HEK293 (cell line): ENCODE measurements at regions not wholly inside any gene's neighbourhood (a gene's known extent, or its start where the extent isn't known, plus 50 kb on each side); places are given as distances from the start of the nearest gene placed in this dataset.

ENCODE experiments used
- CTCF ChIA-PET: fragments of 350-600 bp; formaldehyde crosslinking; extraction: SDS; loops from one replicate; lab custom pipeline; 2021; ENCODE audit warnings: antibody characterized with exemption; lab: Yijun Ruan, JAX
- POLR2A ChIA-PET: fragments of 300-600 bp; formaldehyde crosslinking; extraction: SDS; loops from one replicate; lab custom pipeline; 2020; ENCODE audit warnings: antibody characterized with exemption, inconsistent platforms; lab: Yijun Ruan, JAX
- H3K27ac ChIP-seq: fragments of 200-500 bp; sonication (Bioruptor generic); 2 replicates; pipeline ENCODE4 v1.5.1; 2014; ENCODE audit warnings: low read depth, low read length, control low read depth, inconsistent platforms; ENCODE audit errors: extremely low read depth
- H3K36me3 ChIP-seq, 2 experiments: fragments of 200-500 bp in 1 of 2; sonication (Bioruptor generic) in 1 of 2; 1 replicate in 1 of 2; 2 replicates in 1 of 2; pipeline ENCODE4 v1.5.1; 2014 to 2017; ENCODE audit warnings: inconsistent platforms in 2 of 2, low read length in 2 of 2; ENCODE audit not compliant: control insufficient read depth in 2 of 2, insufficient read depth in 1 of 2
- H3K4me1 ChIP-seq: fragments of 200-500 bp; sonication (Bioruptor generic); 2 replicates; pipeline ENCODE4 v1.5.1; 2014; ENCODE audit warnings: mild to moderate bottlenecking, low read length, inconsistent platforms; ENCODE audit not compliant: control insufficient read depth, insufficient read depth
- H3K4me3 ChIP-seq: 2 replicates; pipeline ENCODE4 v1.5.1; 2011; ENCODE audit warnings: low read depth, mild to moderate bottlenecking, control low read depth, low read length, moderate library complexity
- H3K9me3 ChIP-seq: fragments of 200-500 bp; sonication (Bioruptor generic); 2 replicates; pipeline ENCODE4 v1.5.1; 2014; ENCODE audit warnings: low read depth, low read length, inconsistent platforms; ENCODE audit not compliant: control insufficient read depth, insufficient read depth
- SETDB1 ChIP-seq: IDR thresholded peaks from one replicate; pipeline ENCODE4 v1.6.1; 2017; ENCODE audit warnings: mild to moderate bottlenecking, low read length, moderate library complexity, mixed read lengths; ENCODE audit not compliant: insufficient read length
- SP7 ChIP-seq: fragments of 450-650 bp; formaldehyde crosslinking; IDR thresholded peaks from 2 replicates; pipeline ENCODE4 v1.5.1; 2016; ENCODE audit warnings: missing biosample characterization, missing genetic modification characterization
- ZBTB1 ChIP-seq: fragments of 450-650 bp; formaldehyde crosslinking; IDR thresholded peaks from 2 replicates; pipeline ENCODE4 v1.5.1; 2016; ENCODE audit warnings: missing biosample characterization, missing genetic modification characterization
- ZBTB8A ChIP-seq: fragments of 450-650 bp; formaldehyde crosslinking; IDR thresholded peaks from 2 replicates; pipeline ENCODE4 v1.5.1; 2016; ENCODE audit warnings: missing biosample characterization, missing genetic modification characterization
- ZFP37 ChIP-seq: fragments of 450-650 bp; formaldehyde crosslinking; IDR thresholded peaks from 2 replicates; pipeline ENCODE4 v1.5.1; 2016; ENCODE audit warnings: missing biosample characterization, missing genetic modification characterization
- ZNF23 ChIP-seq: fragments of 450-650 bp; formaldehyde crosslinking; IDR thresholded peaks from 2 replicates; pipeline ENCODE4 v1.5.1; 2016; ENCODE audit warnings: missing biosample characterization, missing genetic modification characterization, borderline replicate concordance
- ZNF266 ChIP-seq: fragments of 450-650 bp; formaldehyde crosslinking; IDR thresholded peaks from 2 replicates; pipeline ENCODE4 v1.5.1; 2016; ENCODE audit warnings: missing biosample characterization, missing genetic modification characterization, low read depth
- ZNF37A ChIP-seq: fragments of 450-650 bp; IDR thresholded peaks from 2 replicates; pipeline ENCODE4 v1.5.1; 2018; ENCODE audit warnings: missing biosample characterization, missing genetic modification characterization
- ZNF391 ChIP-seq: fragments of 450-650 bp; formaldehyde crosslinking; IDR thresholded peaks from 2 replicates; pipeline ENCODE4 v1.5.1; 2016; ENCODE audit warnings: low read depth, missing biosample characterization, missing genetic modification characterization, borderline replicate concordance
- ZNF404 ChIP-seq: fragments of 450-650 bp; formaldehyde crosslinking; IDR thresholded peaks from 2 replicates; pipeline ENCODE4 v1.5.1; 2017; ENCODE audit warnings: missing biosample characterization, missing genetic modification characterization
- ZNF548 ChIP-seq: fragments of 450-650 bp; formaldehyde crosslinking; IDR thresholded peaks from 2 replicates; pipeline ENCODE4 v1.5.1; 2016; ENCODE audit warnings: missing biosample characterization, missing genetic modification characterization
- ZNF555 ChIP-seq: fragments of 450-650 bp; formaldehyde crosslinking; conservative IDR thresholded peaks from 2 replicates; pipeline ENCODE4 v1.5.1; 2017; ENCODE audit warnings: missing biosample characterization, mild to moderate bottlenecking, missing genetic modification characterization, inconsistent platforms
- ZNF561 ChIP-seq: fragments of 450-650 bp; IDR thresholded peaks from 2 replicates; pipeline ENCODE4 v1.5.1; 2018; ENCODE audit warnings: missing biosample characterization, missing genetic modification characterization, borderline replicate concordance
- ZNF660 ChIP-seq: fragments of 450-650 bp; IDR thresholded peaks from 2 replicates; pipeline ENCODE4 v1.5.1; 2018; ENCODE audit warnings: missing biosample characterization, mild to moderate bottlenecking, missing genetic modification characterization
- TF ChIP-seq, protein P1 (sequence below): fragments of 450-650 bp; formaldehyde crosslinking; IDR thresholded peaks from 2 replicates; pipeline ENCODE4 v1.5.1; 2016; ENCODE audit warnings: missing biosample characterization, missing genetic modification characterization
- TF ChIP-seq, protein P2 (sequence below): fragments of 450-650 bp; formaldehyde crosslinking; IDR thresholded peaks from 2 replicates; pipeline ENCODE4 v1.5.1; 2016; ENCODE audit warnings: missing biosample characterization, missing genetic modification characterization
- TF ChIP-seq, protein P3 (sequence below): fragments of 450-650 bp; formaldehyde crosslinking; IDR thresholded peaks from 2 replicates; pipeline ENCODE4 v1.5.1; 2016; ENCODE audit warnings: missing biosample characterization, missing genetic modification characterization
- TF ChIP-seq, protein P4 (sequence below): fragments of 450-650 bp; formaldehyde crosslinking; IDR thresholded peaks from 2 replicates; pipeline ENCODE4 v1.5.1; 2016; ENCODE audit warnings: missing biosample characterization, missing genetic modification characterization
- TF ChIP-seq, protein P5 (sequence below): fragments of 450-650 bp; formaldehyde crosslinking; IDR thresholded peaks from 2 replicates; pipeline ENCODE4 v1.5.1; 2016; ENCODE audit warnings: missing biosample characterization, missing genetic modification characterization

DNA sequence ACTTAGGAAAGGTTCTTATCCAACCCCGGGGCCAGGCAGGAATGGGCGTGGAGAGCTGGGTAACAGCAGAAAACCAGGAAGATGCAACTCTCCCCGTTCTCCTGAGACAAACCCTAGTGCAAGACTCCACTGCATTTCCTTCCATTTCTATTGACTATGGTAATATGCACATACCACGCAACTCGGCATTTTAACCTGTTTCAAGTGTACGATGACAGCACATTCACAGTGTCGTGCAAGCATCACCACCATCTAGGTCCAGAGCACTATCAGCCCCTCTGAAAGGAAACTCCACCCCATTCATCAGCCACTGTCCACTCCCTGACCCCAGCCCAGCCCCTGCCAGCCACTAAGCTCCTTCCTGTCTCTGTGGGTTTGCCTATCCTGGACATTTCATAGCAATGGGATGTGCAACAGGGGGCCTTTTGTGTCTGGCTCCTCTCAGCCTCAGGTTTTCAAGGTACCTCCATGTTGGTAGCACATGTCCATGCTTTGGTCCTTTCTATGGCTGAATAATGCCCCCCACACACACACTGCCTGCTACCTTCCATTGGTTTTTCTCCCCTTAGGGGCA lies 441.9 kb downstream of the SOX9 start:
- TF ChIP-seq SETDB1 (no peak), ZBTB1 (tag by site-specific recombination) (no peak), ZNF37A (tag by site-specific recombination) (no peak)
- TF ChIP-seq, protein P1, sequence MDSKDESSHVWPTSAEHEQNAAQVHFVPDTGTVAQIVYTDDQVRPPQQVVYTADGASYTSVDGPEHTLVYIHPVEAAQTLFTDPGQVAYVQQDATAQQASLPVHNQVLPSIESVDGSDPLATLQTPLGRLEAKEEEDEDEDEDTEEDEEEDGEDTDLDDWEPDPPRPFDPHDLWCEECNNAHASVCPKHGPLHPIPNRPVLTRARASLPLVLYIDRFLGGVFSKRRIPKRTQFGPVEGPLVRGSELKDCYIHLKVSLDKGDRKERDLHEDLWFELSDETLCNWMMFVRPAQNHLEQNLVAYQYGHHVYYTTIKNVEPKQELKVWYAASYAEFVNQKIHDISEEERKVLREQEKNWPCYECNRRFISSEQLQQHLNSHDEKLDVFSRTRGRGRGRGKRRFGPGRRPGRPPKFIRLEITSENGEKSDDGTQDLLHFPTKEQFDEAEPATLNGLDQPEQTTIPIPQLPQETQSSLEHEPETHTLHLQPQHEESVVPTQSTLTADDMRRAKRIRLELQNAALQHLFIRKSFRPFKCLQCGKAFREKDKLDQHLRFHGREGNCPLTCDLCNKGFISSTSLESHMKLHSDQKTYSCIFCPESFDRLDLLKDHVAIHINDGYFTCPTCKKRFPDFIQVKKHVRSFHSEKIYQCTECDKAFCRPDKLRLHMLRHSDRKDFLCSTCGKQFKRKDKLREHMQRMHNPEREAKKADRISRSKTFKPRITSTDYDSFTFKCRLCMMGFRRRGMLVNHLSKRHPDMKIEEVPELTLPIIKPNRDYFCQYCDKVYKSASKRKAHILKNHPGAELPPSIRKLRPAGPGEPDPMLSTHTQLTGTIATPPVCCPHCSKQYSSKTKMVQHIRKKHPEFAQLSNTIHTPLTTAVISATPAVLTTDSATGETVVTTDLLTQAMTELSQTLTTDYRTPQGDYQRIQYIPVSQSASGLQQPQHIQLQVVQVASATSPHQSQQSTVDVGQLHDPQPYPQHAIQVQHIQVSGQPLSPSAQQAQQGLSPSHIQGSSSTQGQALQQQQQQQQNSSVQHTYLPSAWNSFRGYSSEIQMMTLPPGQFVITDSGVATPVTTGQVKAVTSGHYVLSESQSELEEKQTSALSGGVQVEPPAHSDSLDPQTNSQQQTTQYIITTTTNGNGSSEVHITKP (tag by site-specific recombination): no peak
- TF ChIP-seq, protein P2, sequence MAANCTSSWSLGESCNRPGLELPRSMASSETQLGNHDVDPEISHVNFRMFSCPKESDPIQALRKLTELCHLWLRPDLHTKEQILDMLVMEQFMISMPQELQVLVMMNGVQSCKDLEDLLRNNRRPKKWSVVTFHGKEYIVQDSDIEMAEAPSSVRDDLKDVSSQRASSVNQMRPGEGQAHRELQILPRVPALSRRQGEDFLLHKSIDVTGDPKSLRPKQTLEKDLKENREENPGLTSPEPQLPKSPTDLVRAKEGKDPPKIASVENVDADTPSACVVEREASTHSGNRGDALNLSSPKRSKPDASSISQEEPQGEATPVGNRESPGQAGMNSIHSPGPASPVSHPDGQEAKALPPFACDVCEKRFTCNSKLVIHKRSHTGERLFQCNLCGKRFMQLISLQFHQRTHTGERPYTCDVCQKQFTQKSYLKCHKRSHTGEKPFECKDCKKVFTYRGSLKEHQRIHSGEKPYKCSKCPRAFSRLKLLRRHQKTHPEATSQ (tag by site-specific recombination): no peak
- Histone ChIP-seq H3K4me3 (no peak overlapping the region), H3K9me3 (no peaks in the 10 kb centered on the region), H3K4me1 (no peaks in the 10 kb centered on the region), H3K27ac (no peak overlapping the region), H3K36me3 (no peaks in the 10 kb centered on the region)
- CTCF ChIA-PET: interaction anchor here (0.5 to 10.7 kb wide), 14 partner anchors 10 to 1864 kb away, joined by 3 to 301 read pairs (median 3); no protein-coding TSS in a partner anchor
- POLR2A ChIA-PET: interaction anchor here (0.9 kb wide), 1 partner anchor 30 kb away, joined by 6 read pairs; no protein-coding TSS in a partner anchor

DNA sequence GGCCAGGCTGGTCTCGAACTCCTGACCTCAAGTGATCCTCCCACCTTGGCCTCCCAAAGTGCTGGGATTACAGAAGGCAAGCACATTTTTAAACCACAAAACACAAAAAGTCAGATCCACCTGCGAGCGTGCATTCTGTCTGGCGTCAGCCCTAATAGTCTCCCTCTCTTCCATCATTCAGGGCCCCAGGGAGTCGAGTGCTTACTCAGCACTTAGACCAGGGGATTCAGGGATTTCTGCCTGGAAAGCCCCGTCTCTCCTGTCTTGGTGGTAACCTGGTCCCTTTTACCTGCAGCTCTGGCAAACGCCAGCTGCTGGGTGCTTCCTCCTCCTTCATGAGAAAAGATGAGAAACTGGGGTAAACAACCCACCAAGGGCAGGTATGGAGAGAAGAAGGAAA lies 443.1 kb downstream of the SOX9 start:
- POLR2A ChIA-PET: no interaction called here
- H3K27ac ChIP-seq: no peak overlapping the region
- H3K4me3 ChIP-seq: no peak overlapping the region
- CTCF ChIA-PET: interaction anchor here (0.5 to 10.7 kb wide), 4 partner anchors 162 to 813 kb away, joined by 3 to 301 read pairs (median 6); no protein-coding TSS in a partner anchor
- no peaks in the 10 kb centered on the region for H3K36me3 ChIP-seq
- no peaks in the 10 kb centered on the region for H3K4me1 ChIP-seq
- TF ChIP-seq ZNF561 (tag by site-specific recombination): no peak
- TF ChIP-seq, protein P3, sequence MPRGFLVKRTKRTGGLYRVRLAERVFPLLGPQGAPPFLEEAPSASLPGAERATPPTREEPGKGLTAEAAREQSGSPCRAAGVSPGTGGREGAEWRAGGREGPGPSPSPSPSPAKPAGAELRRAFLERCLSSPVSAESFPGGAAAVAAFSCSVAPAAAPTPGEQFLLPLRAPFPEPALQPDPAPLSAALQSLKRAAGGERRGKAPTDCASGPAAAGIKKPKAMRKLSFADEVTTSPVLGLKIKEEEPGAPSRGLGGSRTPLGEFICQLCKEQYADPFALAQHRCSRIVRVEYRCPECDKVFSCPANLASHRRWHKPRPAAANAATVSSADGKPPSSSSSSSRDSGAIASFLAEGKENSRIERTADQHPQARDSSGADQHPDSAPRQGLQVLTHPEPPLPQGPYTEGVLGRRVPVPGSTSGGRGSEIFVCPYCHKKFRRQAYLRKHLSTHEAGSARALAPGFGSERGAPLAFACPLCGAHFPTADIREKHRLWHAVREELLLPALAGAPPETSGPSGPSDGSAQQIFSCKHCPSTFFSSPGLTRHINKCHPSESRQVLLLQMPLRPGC (tag by site-specific recombination): no peak
- TF ChIP-seq, protein P4, sequence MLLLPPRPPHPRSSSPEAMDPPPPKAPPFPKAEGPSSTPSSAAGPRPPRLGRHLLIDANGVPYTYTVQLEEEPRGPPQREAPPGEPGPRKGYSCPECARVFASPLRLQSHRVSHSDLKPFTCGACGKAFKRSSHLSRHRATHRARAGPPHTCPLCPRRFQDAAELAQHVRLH (tag by site-specific recombination): no peak
- no peak for TF ChIP-seq ZNF548 (tag by site-specific recombination)
- TF ChIP-seq ZNF266 (tag by site-specific recombination): no peak
- TF ChIP-seq ZFP37 (tag by site-specific recombination): no peak
- no peak for TF ChIP-seq ZNF404 (tag by site-specific recombination)
- no peak for TF ChIP-seq ZNF660 (tag by site-specific recombination)
- no peak for TF ChIP-seq SETDB1
- TF ChIP-seq, protein P5, sequence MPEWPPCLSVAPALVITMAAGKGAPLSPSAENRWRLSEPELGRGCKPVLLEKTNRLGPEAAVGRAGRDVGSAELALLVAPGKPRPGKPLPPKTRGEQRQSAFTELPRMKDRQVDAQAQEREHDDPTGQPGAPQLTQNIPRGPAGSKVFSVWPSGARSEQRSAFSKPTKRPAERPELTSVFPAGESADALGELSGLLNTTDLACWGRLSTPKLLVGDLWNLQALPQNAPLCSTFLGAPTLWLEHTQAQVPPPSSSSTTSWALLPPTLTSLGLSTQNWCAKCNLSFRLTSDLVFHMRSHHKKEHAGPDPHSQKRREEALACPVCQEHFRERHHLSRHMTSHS: no peak
- TF ChIP-seq ZNF23 (tag by site-specific recombination): no peak
- no peak for TF ChIP-seq ZNF391 (tag by site-specific recombination)
- no peak for TF ChIP-seq ZBTB8A
- TF ChIP-seq SP7 (tag by site-specific recombination): no peak
- TF ChIP-seq ZNF555 (tag by site-specific recombination): no peak
- H3K9me3 ChIP-seq: no peaks in the 10 kb centered on the region
